Left colon (tissue), 2 donors: ENCODE measurements at regions not wholly inside any gene's neighbourhood (a gene's known extent, or its start where the extent isn't known, plus 50 kb on each side); places are given as distances from the start of the nearest gene placed in this dataset.
"Not testable (repeated sequence)": the region's sequence is repeated elsewhere in the genome, so short reads cannot be mapped to it uniquely, and the experiment has no call there.

ENCODE experiments used
- ATAC-seq: fragments of 200-7000 bp; cut with Tn5 transposase; one replicate; pipeline ENCODE4 v1.9.1; 2020; ENCODE audit warnings: mild to moderate bottlenecking, moderate library complexity
- DNase-seq, 2 donors: peaks; one replicate each; pipeline ENCODE4 v3.0.0-alpha.2; 2020
- intact Hi-C, 2 donors: fragments of 100-400 bp; cut with DNase I in 1 of 2; cut with micrococcal nuclease in 1 of 2; formaldehyde crosslinking; loops; one replicate each; pipeline versions ENCODE4 v1.11.2 to v1.14.0; 2022; cut with DNase I, micrococcal nuclease
- donor health status: DM: no; HTN: no; CAD: no.
- donor health status: DM: yes; HTN: yes; CAD: no.

DNA sequence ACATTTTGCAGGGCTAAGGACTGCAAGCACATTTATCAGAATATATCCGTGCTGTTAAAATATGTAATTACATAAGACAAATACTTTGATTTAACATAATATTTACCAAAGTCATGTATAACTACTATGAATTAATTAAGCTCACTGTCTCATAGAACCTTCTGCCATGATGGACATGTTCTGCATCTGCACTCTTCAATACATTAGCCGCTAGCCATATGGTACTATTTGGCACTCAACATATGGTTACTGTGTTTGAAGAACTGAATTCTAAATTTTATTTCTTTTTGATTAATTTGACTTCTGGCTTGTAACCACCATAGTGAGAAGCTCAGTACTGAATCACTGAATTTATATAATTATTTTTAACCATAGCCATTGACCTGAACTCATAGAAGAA lies 427.0 kb upstream of the TRAM1L1 start:
- ATAC-seq (no peak), DNase-seq (no peak)
- intact Hi-C loops, result no loop called here

DNA sequence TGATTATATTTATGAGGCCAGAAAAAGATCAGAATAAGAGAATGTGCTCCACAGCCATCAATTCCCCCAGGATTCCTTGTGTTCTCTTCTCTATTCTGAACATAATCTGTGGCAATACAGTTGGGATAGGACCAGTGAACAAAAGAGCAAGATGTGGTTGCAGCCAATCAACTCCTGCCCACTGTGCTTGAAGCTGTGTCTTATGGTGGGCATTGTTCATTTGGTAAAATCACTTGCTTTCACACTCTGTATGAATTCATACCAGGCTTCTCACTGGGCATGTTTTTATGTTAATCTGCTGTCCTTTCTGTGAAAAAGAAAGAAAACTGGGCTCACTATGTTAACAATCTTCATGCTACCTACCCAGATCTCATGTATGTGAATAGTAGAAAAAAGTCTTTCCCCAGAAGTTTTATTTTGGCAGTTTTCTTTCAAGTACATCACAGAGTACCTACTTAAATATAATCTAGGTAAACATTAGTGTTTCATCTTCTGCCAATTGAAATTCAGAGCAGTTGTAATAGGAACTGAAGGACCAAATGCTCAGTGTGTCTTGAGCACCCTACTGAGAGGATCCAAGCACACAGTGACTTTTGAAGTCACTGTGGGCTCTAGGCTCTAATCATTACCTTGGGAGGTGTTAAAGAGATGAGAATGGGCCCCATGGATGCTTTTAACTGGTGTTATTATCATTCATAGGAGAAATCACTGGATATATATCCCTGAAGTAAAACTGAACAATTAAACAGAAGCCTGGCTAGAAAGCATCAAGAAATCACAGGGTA lies 429.2 kb upstream of the TRAM1L1 start:
- intact Hi-C loops, result no loop called here
- DNase-seq, result no peak

GRCh38 chr4:117515921-117516320 lies 430.5 kb upstream of the TRAM1L1 start:
- ATAC-seq (no peak), DNase-seq (no peak)
- intact Hi-C loops, result no loop called here

More for the DNA sequence above, 429.2 kb upstream of the TRAM1L1 start:
- no peak for ATAC-seq

DNA sequence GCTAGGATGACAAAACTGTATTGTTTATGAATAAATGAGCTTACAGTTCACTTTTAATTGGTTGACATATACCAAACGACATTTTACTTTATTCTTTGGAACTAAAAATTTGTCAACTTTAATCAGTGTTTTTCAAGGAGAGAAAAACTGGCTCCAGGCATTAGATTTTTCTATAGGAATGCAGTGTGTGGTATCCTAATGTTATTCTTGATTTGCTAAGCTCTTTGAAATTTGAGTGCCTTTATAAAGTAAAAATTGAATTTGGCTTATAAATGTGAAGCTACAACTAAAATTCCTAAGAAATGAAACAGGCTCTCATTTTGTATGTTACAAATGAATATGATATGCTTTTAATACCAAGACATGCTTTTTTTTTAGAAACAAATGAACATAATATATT lies 442.2 kb upstream of the TRAM1L1 start:
- DNase-seq (no peak), ATAC-seq (no peak)
- intact Hi-C loops, result no loop called here

GRCh38 chr4:117529401-117529800 lies 444.0 kb upstream of the TRAM1L1 start:
- intact Hi-C loops, result no loop called here
- DNase-seq, result no peak
- ATAC-seq, result no peak

GRCh38 chr4:117533501-117533900 lies 448.1 kb upstream of the TRAM1L1 start:
- ATAC-seq, result peak; percentile 48
- DNase-seq, result no peak
- intact Hi-C loops, result no loop called here

DNA sequence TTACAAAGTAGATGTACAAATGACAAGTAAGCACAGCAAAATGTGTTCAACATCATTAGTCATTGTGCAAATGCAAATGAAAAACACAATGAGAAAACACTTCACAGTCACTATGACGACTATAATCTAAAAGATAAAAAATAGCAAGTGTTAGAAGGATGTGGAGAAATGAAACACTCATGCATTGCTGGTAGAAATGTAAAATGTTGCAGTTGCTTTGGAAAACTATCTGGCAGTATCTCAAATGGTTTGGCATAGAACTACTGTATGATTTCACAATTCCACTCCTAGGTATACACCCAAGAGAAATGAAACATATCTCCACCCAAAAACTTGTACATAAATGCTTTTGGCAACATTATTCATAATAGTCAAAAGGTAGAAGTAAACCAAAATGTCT lies 459.7 kb upstream of the TRAM1L1 start:
- ATAC-seq (no peak), DNase-seq (no peak)
- intact Hi-C loops, result no loop called here

DNA sequence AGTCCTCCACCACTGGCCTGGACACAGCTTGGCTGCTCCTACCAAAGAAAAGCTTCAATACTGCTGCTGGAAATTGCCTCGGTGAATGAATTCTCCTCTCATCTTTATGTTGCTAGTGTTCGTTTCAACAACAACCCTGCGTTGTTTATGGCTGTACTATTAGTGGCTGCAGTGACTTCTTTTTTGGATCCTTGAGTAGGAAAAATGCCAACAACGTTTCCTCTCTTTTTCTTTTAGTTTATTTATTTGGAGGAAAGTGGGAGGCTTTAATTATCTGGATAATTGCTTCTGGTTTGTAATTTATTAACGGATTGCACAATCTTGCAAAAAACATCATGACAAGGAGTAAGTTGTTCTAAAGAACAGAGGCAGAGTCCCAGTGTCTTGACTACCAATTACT lies 464.1 kb upstream of the TRAM1L1 start:
- DNase-seq (no peak), ATAC-seq (no peak)
- intact Hi-C loops, result no loop called here

DNA sequence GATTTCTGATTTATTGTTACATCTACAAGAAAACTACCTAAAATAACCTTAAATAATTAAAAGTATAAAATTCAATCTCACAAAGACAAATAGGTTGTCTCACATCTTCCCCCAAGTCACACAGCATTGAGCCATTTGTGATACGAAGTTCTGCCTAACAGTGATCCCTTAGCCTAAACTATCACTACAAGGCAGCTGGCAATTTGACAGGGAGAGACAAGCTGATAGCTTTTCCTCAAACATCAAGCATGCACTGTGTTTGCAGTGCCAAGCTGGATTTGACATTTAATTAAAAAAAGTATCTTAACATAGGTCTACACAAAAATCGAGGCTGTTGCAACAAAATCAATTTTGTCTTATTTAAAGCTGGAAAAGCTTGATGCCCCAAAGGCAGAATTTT lies 464.7 kb upstream of the TRAM1L1 start:
- DNase-seq, result no peak
- no peak for ATAC-seq
- intact Hi-C loops, result no loop called here

DNA sequence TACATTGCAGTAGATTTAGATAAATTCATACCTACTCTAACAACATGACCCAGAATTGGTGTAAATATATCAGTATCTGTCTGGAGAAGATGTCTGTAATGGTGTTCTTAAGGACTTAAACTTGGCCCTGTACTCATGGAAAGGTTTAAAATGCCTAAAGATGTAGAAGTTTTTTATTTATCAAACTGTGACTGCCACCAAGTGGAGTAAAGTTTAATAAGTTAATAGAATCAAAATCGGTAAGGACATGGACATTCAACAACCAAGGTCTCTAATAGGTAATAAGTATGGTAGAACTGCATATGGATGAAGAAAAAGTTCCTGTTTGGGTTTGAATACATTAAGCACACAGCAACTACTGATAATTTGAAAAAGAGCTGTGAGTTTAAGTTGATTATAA lies 474.0 kb upstream of the NDST3 start:
- DNase-seq, result no peak
- ATAC-seq, result no peak
- intact Hi-C loops, result no loop called here

GRCh38 chr4:117574085-117574484 lies 460.2 kb upstream of the NDST3 start:
- no peak for ATAC-seq
- intact Hi-C loops, result no loop called here
- DNase-seq, result no peak

- no peak for ATAC-seq
- intact Hi-C loops, result no loop called here
- no peak for DNase-seq
Measured at GRCh38 chr4:117575850-117576249, 458.4 kb upstream of the NDST3 start.

GRCh38 chr4:117577686-117578311 lies 456.5 kb upstream of the NDST3 start:
- DNase-seq, result no peak
- intact Hi-C loops, result no loop called here
- no peak for ATAC-seq

GRCh38 chr4:117588771-117589170 lies 445.5 kb upstream of the NDST3 start:
- no peak for DNase-seq
- no peak for ATAC-seq
- intact Hi-C loops, result no loop called here

DNA sequence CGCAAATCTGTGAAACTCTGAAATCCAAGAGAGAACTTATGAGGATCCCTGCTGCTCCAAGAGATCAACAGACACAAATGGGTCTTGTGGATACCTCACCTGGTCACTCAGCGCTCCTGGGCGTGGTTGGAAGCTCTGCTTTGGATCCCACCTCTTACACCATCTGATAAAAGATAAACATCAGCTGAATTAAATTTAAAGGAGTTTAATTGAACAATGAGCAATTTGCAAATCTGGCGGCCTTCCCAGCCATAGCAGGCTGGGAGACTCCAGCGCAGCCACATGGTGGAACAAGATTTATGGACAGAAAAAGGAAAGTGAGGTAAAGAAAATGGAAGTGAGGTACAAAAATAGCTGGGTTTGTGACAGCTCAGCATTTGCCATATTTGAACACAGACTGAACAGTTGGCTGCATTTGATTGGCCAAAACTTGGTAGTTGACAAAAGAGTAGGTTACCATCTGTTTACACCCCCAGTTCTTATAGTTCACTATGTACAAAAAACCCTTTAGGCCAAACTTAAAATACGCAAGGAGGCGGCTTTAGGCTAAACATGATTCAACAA lies 437.3 kb upstream of the NDST3 start:
- no peak for DNase-seq
- intact Hi-C loops, result no loop called here
- ATAC-seq, result no peak

- ATAC-seq, intact Hi-C loops, DNase-seq: not testable (repeated sequence)
Measured at GRCh38 chr4:117599393-117599792, 434.9 kb upstream of the NDST3 start.

DNA sequence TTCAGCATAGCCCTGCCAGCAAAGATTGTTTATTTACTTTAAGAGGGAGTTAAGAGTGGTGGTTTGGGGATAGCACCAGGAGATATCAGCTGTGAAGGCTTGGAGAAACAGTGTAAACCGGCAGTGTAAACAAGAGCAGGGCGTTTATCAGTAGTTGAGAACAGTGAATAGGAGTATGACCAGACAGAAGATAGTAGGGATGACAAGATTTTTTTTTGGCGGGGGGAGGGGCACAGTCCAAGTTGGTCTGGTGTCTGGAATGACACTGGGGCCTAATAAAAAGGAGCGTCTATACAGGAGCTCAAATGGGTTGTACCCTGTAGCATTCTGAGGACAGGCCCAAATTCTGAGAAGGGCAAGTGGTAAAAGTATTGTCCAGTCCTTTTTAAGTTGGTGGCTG lies 433.4 kb upstream of the NDST3 start:
- intact Hi-C loops, DNase-seq, ATAC-seq: not testable (repeated sequence)

DNA sequence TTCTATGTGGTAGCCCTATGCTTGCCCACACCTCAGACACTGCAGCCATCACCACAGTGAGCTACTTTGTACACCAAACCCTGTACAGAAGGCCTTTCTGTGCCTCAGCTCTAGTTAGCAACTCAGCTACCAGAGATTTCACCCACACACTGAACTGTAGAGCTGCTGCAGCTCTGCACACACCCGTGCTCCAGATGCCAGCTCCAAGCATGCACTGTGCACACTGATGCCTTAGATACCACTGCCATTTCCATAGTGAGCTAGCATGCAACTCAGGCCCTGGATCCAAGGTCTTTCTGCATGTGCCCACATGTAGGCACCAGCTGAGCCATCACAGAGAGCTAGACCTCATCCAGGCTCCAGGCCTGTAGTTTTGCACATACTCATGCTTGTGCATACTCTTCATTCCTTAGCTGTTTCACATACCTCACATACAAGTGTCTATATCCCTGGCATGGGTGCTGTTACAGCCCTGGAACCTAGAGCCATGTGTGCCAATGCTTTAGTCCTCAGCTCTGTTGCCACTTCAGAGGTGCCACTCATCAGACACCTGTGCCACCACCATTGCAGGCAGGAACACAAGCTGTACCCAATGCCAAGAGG lies 423.5 kb upstream of the NDST3 start:
- intact Hi-C loops, result no loop called here
- no peak for ATAC-seq

GRCh38 chr4:117621673-117622072 lies 412.6 kb upstream of the NDST3 start:
- ATAC-seq, result no peak
- no peak for DNase-seq
- intact Hi-C loops, result no loop called here

More for the DNA sequence above, 423.5 kb upstream of the NDST3 start:
- no peak for DNase-seq

GRCh38 chr4:117623326-117623725 lies 411.0 kb upstream of the NDST3 start:
- DNase-seq (no peak), ATAC-seq (no peak)
- intact Hi-C loops, result no loop called here
